Psoas muscle (tissue), 7 donors: ENCODE measurements at regions not wholly inside any gene's neighbourhood (a gene's known extent, or its start where the extent isn't known, plus 50 kb on each side); places are given as distances from the start of the nearest gene placed in this dataset.

Experiments
- ATAC-seq, 4 donors: fragments of 200-7000 bp; cut with Tn5 transposase; one replicate each; pipeline ENCODE4 v1.9.1; 2020; ENCODE audit warnings: moderate library complexity in 3 of 4, mild to moderate bottlenecking in 2 of 4
- DNase-seq, 2 donors: peaks; one replicate each; pipeline ENCODE4 v3.0.0-alpha.2; 2020
- H3K27ac ChIP-seq: fragments of 200-600 bp; one replicate; pipeline ENCODE4 v1.8.0; 2022
- H3K27me3 ChIP-seq, 3 donors: fragments of 200-600 bp in 1 of 3; one replicate each; pipeline versions ENCODE4 v1.6.1 to v1.8.0; 2013 to 2022; ENCODE audit warnings: low read length in 2 of 3, mild to moderate bottlenecking in 2 of 3, moderate library complexity in 1 of 3; ENCODE audit not compliant: insufficient read depth in 3 of 3
- H3K36me3 ChIP-seq, 2 donors: fragments of 200-600 bp in 1 of 2; one replicate each; pipeline versions ENCODE4 v1.6.1 to v1.8.0; 2013 to 2022; ENCODE audit warnings: low read depth in 1 of 2, mild to moderate bottlenecking in 1 of 2, moderate library complexity in 1 of 2; ENCODE audit not compliant: insufficient read depth in 1 of 2
- H3K4me1 ChIP-seq: fragments of 200-600 bp; one replicate; pipeline ENCODE4 v1.8.0; 2022
- H3K4me3 ChIP-seq: fragments of 200-600 bp; one replicate; pipeline ENCODE4 v1.8.0; 2022; ENCODE audit warnings: mild to moderate bottlenecking
- H3K9me3 ChIP-seq: fragments of 200-600 bp; one replicate; pipeline ENCODE4 v1.8.0; 2022
- CTCF ChIP-seq: fragments of 200-600 bp; IDR thresholded peaks from one replicate; pipeline ENCODE4 v1.8.0; 2022; ENCODE audit warnings: antibody characterized with exemption
- WGBS, 3 donors: extraction: QIAGEN DNeasy Blood & Tissue Kit; methylation state at CpG; one replicate each; pipeline versions ENCODE4 v1.1.6 to v1.1.7; 2013; 5-methylcytosine and 5-hydroxymethylcytosine counted together
- intact Hi-C, 2 donors: fragments of 100-400 bp; cut with DNase I; formaldehyde crosslinking; loops; one replicate each; pipeline versions ENCODE4 v1.11.0 to v1.14.2; 2022
- donor health status: healthy with polysubstance abuse.
- donor health status: DM: no; HTN: no; CAD: no; lungs with moderate emphysema.
- donor health status: Bipolar disorder and iron deficiency.
- donor health status: healthy.
- donor health status: DM: yes; HTN: yes; CAD: no.
- donor health status: DM: no; HTN: no; CAD: no.
- donor health status: DM: yes; HTN: yes; CAD: no.

GRCh38 chr10:8331387-8331786 lies 276.9 kb downstream of the GATA3 start:
- H3K4me3 ChIP-seq: no peak overlapping the region
- H3K36me3 ChIP-seq: no peaks in the 10 kb centered on the region
- no peak for TF ChIP-seq CTCF
- 70 to 77% (median 72%) methylated on average over 14 of the region's 14 CpGs for WGBS, 3 donors
- H3K9me3 ChIP-seq: no peaks in the 10 kb centered on the region
- ATAC-seq: no peak
- no peak for DNase-seq
- no peaks in the 10 kb centered on the region for H3K4me1 ChIP-seq
- intact Hi-C loops: no loop called here
- H3K27ac ChIP-seq: no peak overlapping the region
- H3K27me3 ChIP-seq: peaks cover 0 to 9% (median 5%) of the 10 kb centered on the region in 3 donors

GRCh38 chr10:8331896-8332729 lies 277.6 kb downstream of the GATA3 start:
- Histone ChIP-seq H3K27ac (no peak overlapping the region), H3K4me1 (no peaks in the 10 kb centered on the region), H3K36me3 (no peaks in the 10 kb centered on the region), H3K4me3 (peak overlapping the region; percentile 49), H3K27me3 (peaks cover 0 to 9% (median 5%) of the 10 kb centered on the region in 3 donors), H3K9me3 (no peaks in the 10 kb centered on the region)
- ATAC-seq: peak in 2 of 4 donors; percentile 43 to 51
- WGBS, 3 donors: 3 to 5% (median 4%) methylated on average over 31 to 34 of the region's 34 CpGs
- TF ChIP-seq CTCF: no peak
- peak; percentile 25 to 66 for DNase-seq
- intact Hi-C loops: no loop called here

- Histone ChIP-seq H3K4me1 (no peaks in the 10 kb centered on the region), H3K36me3 (no peaks in the 10 kb centered on the region), H3K27me3 (peaks cover 0 to 9% (median 5%) of the 10 kb centered on the region in 3 donors), H3K9me3 (no peaks in the 10 kb centered on the region), H3K4me3 (peak overlapping the region; percentile 49), H3K27ac (no peak overlapping the region)
- intact Hi-C loops: no loop called here
- no peak for ATAC-seq
- DNase-seq: no peak
- WGBS, 3 donors: 5 to 12% (median 11%) methylated on average over 6 of the region's 6 CpGs
- TF ChIP-seq CTCF: no peak
These were observed 278.2 kb downstream of the GATA3 start for GRCh38 chr10:8332730-8333111.

- Histone ChIP-seq H3K9me3 (no peaks in the 10 kb centered on the region), H3K27ac (no peak overlapping the region), H3K4me3 (no peak overlapping the region), H3K4me1 (no peaks in the 10 kb centered on the region), H3K27me3 (peaks cover 0 to 9% (median 5%) of the 10 kb centered on the region in 3 donors), H3K36me3 (no peaks in the 10 kb centered on the region)
- no peak for DNase-seq
- intact Hi-C loops: no loop called here
- WGBS, 3 donors: 81 to 84% (median 83%) methylated on average over 7 of the region's 7 CpGs
- TF ChIP-seq CTCF: no peak
- ATAC-seq: no peak
These were observed 280.1 kb downstream of the GATA3 start for GRCh38 chr10:8334631-8335030.
